ENCODE measurements at regions not wholly inside any gene's neighbourhood (a gene's known extent, or its start where the extent isn't known, plus 50 kb on each side); places are given as distances from the start of the nearest gene placed in this dataset.

DNA sequence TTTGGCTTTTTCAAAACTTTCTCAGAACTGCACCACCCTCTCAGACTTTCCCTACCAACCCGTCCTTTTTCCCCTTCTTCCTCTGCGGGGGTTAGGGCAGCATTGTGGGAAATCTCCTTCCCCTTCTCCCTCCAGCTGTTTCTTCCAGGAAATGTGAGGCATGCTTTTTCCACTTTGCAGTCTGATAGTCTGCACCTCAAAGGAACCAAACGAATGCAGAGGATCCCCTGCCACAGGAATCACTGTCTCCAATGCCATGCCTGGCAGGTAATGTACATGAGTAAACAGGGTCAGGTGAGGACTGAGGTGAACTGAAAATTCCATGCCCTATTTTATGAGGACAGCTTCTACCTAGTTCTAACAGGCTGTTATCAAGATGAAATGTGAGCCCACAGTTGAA is 218.4 kb downstream of the BCAS1 start:
- TF ChIP-seq, protein P1, sequence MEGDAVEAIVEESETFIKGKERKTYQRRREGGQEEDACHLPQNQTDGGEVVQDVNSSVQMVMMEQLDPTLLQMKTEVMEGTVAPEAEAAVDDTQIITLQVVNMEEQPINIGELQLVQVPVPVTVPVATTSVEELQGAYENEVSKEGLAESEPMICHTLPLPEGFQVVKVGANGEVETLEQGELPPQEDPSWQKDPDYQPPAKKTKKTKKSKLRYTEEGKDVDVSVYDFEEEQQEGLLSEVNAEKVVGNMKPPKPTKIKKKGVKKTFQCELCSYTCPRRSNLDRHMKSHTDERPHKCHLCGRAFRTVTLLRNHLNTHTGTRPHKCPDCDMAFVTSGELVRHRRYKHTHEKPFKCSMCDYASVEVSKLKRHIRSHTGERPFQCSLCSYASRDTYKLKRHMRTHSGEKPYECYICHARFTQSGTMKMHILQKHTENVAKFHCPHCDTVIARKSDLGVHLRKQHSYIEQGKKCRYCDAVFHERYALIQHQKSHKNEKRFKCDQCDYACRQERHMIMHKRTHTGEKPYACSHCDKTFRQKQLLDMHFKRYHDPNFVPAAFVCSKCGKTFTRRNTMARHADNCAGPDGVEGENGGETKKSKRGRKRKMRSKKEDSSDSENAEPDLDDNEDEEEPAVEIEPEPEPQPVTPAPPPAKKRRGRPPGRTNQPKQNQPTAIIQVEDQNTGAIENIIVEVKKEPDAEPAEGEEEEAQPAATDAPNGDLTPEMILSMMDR (IDR thresholded peaks at IDR 0.05): no peak
- TF ChIP-seq POLR2A (IDR thresholded peaks at IDR 0.05; ENCODE audit: low read depth) (no peak), EP300 (IDR thresholded peaks at IDR 0.05) (no peak), POLR2AphosphoS5 (IDR thresholded peaks at IDR 0.05) (no peak)
